G401 (cell line): ENCODE measurements at regions not wholly inside any gene's neighbourhood (a gene's known extent, or its start where the extent isn't known, plus 50 kb on each side); places are given as distances from the start of the nearest gene placed in this dataset.

Experiments used
- DNase-seq: peaks from one replicate; pipeline ENCODE4 v3.0.0-alpha.2; 2015; ENCODE audit warnings: low spot score
- in situ Hi-C: cut with HindIII; loops from 2 replicates; pipeline ENCODE4 v1.10.0; 2016; ENCODE audit warnings: low sequenced_read_pairs, mixed read lengths

DNA sequence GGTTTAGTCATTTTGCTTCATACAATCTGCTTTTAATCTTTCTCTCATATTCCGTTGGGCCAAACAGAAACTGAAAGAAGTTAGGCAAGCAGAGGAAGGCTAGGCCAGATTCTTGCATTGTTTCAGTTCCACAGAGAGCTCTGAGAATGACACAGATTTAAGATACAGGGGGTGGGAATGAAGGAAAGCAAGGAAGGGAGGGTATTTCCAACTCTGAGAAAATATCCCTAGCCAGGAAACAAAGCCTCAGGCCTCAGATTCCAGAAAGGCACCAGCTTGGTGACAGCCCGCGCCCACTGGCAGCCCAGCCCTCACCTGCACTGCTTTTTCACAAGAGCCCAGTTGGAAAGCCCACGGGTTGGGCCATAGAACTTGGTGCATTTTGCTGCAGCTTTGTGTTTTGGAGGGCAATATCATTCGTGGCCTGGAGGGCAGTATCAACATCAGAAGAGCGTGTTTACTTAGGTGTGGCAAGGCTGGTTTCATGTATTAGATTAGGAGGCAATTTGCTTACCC, 63.5 kb downstream of the ENC1 start:
- DNase-seq, result no peak
- in situ Hi-C loops, result no loop called here

DNA sequence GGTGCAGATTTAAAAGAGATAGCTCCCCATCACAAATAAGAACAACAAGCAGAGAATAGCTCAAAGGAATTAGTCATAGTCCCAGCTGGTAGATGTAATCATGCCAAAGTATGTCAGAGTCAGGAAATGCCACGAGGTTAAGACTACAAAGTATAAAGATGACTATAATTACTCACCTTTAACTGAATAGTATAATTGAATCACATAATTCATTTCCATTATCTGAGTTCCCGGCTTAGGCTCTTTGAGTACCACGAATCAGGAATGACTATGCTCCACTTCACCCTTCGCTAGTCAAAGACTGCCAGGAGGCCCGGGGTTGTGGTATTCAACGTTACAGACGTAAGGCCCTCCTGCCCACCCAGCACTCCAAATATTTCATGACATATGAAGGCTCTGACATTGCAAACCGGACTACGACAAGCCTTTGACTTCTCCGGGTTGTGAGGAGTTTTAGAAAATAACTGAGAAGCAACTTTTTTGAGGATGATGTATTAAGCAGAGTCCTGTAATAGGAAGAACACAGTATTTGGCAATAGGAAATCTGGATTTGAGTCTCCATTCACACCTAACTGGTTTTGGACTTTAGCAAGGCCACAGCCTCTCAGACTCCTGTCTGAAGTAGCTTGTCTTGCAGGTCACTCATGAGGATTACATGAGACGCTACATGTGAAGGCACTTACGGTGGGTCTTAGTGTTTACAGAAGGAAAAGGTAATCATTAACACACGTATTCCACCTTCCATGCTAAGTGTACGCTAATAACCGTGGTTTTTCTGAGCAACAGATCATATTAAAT, 64.6 kb downstream of the ENC1 start:
- in situ Hi-C loops, result no loop called here

DNA sequence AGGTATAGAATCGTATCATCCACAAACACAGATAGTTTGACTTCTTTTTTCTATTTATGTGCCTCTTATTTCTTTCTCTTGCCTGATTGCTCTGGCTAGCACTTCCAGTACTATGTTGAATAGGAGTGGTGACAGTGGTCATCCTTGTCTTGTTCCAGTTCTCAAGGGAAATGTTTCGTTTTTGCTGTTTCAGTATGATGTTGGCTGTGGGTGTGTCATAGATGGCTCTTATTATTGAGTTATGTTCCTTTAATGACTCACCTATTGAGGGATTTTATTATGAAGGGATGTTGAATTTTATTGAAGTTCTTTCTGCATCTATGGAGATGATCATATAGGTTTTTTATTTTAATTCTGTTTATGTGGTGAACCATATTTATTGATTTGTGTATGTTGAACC, 70.3 kb downstream of the ENC1 start:
- DNase-seq, result no peak
- in situ Hi-C loops, result no loop called here

More for the DNA sequence above, 64.6 kb downstream of the ENC1 start:
- no peak for DNase-seq

DNA sequence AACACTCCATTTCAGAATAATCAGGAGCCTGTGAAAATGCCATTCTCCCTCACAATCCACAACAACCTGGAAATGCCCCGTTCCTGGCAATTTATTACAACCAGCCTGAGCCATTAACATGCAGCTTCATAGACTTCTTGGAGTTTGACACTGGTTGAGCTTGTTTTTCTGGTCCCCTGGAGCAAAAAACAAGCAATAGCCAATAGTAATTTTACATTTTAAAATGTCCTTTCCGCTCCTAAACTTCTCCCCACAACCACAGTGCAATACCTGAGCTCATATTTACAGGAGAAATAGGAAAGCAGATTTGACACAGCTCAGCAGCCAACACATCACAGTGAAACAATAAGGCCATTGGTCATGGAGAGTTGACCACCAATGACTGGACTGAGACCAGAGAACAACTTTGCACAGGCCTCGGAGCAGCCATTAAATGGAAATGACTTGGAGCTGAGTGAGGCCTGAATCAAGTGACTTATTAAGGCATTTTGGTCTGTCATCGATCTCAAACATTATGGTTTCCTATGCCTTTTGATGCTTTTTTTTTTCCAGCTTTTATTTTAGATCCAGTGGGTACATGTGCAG, 73.0 kb downstream of the ENC1 start:
- no peak for DNase-seq
- in situ Hi-C loops, result no loop called here

DNA sequence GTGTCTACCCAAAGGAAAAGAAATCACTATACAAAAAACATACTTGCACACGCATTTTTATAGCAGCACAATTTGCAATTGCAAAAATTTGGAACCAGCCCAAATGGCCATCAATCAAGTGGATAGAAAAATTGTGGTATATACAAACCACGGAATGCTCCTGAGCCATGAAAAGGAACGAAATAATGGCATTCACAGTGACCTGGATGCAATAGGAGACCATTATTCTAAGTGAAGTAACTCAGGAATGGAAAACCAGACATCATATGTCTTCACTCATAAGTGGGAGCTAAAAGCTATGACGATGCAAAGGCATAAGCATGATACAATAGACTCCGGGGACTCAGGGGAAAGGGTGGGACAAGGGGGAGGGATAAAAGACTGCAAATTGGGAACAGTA, 78.4 kb downstream of the ENC1 start:
- DNase-seq, result no peak
- in situ Hi-C loops, result no loop called here

DNA sequence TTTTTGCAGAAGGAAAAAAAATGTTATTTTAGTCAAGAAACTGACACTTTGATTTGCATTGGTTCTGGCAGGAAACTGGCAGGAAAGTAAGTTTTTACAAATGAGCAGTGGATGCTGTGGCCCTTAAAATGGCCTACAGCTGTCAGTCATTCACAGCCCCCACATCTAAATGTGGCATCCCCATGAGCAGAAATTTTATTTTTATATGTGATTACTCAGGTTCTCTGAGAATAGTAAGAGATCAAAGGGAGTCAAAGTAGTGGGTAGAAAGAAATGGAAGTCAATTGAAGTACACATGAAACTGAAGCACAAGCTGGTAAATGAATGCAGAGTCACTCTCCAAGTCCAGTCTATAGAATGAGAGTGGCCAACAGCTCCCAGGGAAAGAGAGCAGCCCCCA, 80.3 kb downstream of the ENC1 start:
- in situ Hi-C loops, result no loop called here

DNA sequence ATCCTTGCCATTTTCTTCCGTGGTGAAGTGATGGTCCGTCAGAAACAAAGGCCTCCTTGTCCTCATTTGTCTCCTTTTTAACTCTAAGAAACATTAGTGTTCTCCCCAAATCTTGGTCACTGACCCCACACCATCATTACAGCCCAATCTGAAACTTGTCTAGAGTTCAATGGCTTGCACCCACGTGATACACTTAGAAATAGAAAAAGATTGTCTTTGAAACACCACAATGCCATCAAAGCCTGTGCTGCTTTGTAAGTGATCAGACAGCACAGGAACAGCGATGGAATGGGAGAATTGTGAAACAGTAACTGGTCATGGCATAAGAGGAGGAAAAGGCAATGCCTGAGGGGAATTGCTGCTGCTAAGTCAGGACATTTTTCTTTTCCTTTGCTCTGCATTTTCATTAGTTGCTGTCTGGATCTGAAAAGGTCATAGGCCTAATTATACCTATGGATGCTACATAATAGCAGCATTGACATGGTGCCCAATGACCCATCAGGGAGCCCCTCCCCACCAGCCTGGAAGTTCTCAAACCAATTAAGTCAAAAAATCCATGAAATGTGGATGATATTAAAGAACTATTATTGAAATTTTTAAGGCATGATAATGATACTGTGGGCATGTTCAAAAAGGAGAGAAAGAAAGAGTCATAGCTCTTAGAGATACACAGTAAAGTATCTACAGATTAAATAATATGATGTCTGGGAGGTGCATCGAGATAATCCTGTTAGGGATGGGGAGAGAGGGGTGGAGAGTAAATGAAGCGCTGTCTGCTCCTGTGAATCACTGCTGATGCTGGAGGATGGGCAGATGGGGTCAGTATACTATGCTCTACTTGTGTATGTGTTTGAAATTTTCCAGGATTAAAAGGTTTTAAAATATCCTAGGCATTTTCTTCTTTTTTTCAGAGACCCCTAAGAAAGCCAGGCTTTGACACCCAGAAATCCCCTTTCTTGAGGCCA, 83.6 kb downstream of the ENC1 start:
- DNase-seq, result no peak

More for the DNA sequence above, 80.3 kb downstream of the ENC1 start:
- DNase-seq, result no peak

DNA sequence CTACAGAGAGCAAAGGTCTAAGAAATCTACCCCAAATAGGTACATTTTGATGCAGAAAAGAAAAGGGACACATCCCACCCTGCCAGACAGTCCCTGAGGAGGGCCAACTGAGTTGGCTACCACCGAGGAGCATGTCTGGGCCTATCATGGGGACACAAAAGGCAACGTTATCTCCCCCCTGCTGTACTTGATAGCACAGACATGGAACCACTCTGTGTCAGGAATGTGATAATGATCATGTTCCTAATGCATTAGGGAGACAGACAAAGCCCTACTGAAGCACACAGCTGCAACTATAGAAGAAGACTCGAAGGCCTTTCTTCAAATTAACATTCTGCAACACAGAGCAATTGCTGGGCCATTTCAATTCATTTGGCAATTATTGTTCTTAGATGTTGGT, 84.5 kb downstream of the ENC1 start:
- in situ Hi-C loops, result no loop called here
- no peak for DNase-seq

More for the DNA sequence above, 83.6 kb downstream of the ENC1 start:
- in situ Hi-C loops, result no loop called here

DNA sequence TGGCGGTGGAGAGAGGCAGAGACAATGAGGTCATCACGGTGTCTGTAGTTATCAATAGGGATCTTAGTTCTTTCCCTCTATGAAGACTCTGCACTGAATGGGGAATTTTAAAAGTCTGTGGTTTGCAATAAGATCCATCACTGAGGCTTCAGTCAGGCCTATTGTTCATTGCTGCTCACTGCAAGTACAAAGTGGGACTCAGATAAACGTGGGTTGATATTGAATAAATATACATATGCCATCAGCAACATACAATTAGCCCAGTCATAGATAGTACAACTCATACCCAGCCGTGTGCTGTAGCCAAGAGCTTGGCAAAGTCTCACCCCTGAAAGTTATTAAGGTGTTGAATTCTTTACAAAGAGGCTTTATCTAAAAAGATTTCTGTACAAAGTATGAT, 88.4 kb downstream of the ENC1 start:
- no peak for DNase-seq
- in situ Hi-C loops, result no loop called here

DNA sequence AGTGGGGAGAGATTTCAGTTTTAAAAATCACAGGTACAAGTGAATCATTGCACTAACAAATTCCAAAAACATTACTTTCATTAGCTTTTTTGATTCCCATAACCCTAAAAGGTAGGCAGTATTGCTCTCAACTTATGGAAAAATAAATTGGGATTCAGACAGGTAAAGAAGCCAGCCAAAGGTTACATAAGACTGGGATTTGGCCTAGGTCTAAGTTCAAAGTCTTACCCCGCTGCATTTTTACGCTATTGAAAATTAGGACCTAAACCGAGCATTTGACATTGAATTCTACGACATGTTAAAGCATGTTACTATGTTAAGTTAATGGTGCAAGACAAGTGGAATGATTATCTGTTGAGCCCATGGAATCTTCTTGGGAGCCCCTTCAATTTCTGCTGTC, 89.6 kb downstream of the ENC1 start:
- in situ Hi-C loops, result no loop called here
- no peak for DNase-seq

DNA sequence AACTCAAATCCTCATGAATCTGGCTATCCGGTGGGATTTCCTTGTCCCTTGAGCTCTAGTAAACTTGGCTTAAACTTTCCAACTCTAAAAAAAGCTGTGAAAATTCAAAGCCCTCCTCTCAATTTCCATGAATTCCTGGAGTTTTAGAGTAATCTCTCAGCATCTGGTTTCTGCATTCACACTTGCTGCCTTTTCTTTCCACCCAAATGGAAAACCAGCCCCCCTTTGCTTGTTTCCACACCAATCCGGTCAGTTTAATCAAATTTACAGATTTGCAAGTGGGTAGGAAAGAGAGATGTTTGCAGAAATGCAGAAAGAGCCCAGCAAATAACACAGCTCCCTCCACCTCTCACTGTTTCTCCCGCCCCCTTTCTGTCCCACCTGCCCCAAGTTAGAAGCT, 91.1 kb downstream of the ENC1 start:
- DNase-seq, result no peak
- in situ Hi-C loops, result no loop called here

DNA sequence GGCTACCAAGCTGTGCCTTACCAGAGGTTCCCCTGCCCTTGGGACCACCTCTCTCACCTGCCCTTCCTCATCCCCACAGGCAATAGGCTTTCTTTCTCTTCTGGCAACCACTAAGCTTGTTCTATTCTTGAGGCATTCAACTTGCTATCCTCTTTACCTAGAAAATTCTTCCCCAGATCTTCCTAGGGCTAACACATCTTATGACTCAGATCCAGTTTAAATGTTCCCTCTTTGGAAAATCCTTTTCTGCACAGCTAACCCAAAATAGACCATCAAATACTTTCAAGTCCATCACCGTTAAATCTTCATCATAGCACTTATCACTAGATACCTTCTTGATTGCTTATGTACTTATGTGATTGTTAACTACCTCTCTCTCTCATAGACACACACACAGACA, 93.7 kb downstream of the ENC1 start:
- in situ Hi-C loops, result no loop called here
- no peak for DNase-seq

DNA sequence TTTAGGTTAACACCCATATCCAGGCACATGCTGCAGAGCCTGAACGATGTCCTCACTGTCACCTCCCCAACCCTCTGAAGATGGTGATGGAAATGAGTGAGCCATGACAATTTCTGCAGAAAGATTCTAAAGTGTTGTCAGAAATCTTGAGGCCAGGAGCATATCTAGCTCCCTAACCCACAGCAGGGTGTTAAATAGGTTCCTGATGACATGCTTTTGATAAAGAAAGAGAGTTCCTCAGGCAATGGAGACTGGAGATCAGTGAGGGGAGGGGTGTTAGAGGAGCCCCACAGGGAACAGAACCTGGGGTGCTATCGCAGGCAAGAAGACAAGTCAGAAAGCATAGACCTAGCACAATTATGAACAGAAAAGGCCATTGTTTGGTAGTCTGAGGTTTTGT, 95.7 kb downstream of the ENC1 start:
- no peak for DNase-seq
- in situ Hi-C loops, result no loop called here

DNA sequence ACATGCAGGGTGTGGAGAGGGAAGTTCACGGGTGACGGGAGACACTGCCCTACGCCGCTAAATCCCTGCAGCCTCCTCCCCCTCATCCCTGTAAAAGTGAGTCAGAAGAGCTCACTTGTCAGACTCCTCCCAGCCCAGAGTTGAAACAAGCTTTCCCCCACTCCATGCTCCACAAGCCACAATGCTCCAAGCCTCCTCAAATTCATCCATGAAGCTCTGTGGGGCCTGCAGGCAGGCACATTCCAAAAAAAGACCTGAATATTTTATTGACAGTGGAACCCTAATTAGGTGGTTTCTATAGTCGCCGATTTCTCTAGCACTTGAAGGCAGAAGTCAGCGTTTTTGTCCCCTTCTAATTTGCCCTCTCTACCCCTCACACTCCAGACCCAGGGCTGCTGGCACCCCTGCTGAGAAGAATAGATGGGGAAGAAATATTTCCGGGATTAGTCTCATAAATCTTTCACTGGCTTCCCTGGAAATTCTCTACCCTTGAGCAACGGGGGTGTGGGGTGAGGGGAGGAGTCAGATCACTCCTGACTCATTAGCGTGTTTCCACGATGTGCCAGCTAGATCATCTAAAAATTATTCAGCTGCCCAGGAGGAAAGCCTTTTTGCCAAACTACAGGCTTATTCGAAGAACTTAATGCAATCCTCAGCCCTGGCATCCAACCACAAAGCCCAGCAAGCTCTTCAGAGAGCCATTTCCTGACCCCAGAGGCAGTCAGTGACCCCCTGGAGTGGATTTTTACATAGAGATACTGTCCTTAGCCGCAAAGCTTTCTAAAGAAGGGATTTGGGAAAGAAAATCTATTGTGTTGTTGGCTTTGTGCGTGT, 97.1 kb downstream of the ENC1 start:
- in situ Hi-C loops, result no loop called here

DNA sequence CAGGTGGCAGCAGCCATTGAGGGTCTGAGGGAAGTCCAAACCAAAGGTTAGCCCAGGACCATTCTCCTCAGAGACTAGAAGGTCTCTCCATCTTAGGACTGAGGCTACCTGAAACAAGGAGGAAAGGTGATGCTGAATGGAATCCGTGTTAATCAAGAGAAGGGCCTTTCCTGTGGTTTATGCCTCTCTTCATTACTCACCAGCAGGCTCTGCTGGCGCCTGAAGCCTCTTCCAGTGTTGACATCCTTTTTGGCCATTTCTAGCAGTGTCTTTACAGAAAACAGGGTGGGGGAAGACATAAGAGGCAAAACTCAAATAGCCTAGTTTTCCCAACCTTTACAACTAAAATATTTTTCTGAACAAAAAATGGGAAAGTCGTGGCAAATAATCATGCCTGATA, 98.0 kb downstream of the ENC1 start:
- in situ Hi-C loops, result no loop called here

More for the DNA sequence above, 97.1 kb downstream of the ENC1 start:
- no peak for DNase-seq

DNA sequence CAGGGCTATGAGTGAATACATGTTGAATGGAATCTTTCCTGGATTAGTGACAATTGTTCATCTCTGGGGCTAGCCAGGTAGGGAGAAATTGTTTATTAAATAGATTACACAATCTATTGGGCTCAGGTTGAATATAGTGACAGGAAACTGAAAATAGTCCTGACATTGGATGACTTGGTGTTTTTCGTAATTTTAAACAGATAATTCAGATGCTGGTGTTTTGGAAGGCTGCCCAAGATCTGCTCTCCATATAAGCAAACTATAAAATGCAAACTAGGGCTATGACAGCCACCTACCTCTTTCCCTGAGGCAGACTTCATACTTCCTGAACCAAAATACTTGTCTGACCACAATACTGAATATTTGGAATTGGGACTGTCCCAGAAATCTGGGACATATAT, 99.1 kb downstream of the ENC1 start:
- in situ Hi-C loops, result no loop called here
- DNase-seq, result no peak

More for the DNA sequence above, 98.0 kb downstream of the ENC1 start:
- DNase-seq, result no peak

DNA sequence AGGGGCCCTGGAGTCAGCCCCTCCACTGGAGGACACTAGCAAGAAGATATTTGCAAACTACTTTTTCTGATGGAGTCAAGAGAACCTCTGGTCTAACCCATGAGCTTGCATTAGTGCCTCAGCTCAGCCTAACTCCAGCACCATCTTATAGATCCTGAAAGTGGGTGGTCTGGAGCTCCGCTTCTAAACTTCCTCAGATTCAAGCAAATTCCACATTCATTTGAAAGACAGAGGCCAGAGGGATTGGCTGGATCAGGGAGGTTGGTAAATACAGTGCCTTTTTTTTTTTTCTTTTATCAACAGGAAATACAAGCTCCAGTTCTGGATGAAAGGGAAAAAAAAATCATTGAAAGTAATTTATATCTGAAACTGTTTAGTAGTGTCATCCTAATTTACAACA, 99.9 kb downstream of the ENC1 start:
- in situ Hi-C loops, result no loop called here
- DNase-seq, result no peak

DNA sequence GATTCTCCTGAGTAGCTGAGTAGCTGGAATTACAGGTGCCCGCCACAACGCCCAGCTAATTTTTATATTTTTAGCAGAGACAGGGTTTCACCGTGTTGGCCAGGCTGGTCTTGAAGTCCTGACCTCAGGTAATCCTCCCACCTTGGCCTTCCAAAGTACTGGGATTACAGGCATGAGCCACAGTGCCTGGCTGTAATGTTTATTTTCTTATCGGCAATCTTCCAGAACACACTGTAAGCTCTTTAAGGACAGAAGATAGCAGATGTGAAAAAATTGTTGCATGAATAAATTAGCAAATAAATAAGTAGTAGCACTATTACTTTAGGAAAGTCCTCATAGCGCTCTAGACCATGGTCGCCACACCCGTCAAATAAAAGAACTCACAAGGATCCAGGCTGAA, 100.5 kb downstream of the ENC1 start:
- in situ Hi-C loops, result no loop called here
- DNase-seq, result no peak

DNA sequence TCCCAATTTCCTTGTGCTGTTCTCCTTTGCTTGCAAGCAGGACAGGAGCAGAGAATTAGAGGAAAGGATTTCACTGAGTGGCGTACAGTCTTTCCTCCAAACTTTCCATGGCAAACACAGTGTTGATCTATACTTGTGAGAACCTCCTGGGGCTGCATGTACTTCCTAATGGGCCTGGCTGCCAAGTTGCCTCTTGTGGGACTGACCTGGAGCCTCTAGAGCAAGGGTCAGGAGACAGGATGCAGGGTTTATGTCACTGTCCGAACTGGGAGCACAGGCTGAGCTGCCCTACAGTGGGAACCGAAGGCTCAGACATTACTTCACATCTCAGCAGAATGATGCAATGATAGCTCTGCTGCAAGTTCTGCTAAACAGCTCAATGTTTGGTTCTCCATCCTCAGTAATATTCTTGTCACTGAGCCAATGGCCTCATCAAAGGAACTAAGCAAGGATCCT, 102.3 kb downstream of the ENC1 start:
- in situ Hi-C loops, result no loop called here
- DNase-seq, result no peak
